ENCODE measurements at regions not wholly inside any gene's neighbourhood (a gene's known extent, or its start where the extent isn't known, plus 50 kb on each side); places are given as distances from the start of the nearest gene placed in this dataset.

- TF ChIP-seq CCDC6 (CRISPR knock-in tag; IDR thresholded peaks at IDR 0.05) (no peak), FOSL2 (CRISPR knock-in tag; IDR thresholded peaks at IDR 0.05) (no peak), NR2F6 (IDR thresholded peaks at IDR 0.05) (no peak), NR2F6 (CRISPR knock-in tag; IDR thresholded peaks at IDR 0.05) (no peak), AGO2 (optimal IDR thresholded peaks at IDR 0.05; ENCODE audit: low read depth, low read length) (no peak), U2AF2 (IDR thresholded peaks at IDR 0.05; ENCODE audit: low read depth, low read length) (no peak), RERE (CRISPR knock-in tag; IDR thresholded peaks at IDR 0.05; ENCODE audit: low read depth) (no peak), TBX3 (IDR thresholded peaks at IDR 0.05; ENCODE audit: borderline replicate concordance) (no peak), ZNF138 (CRISPR knock-in tag; IDR thresholded peaks at IDR 0.05; ENCODE audit: low read depth) (no peak), ZNF670 (CRISPR knock-in tag; IDR thresholded peaks at IDR 0.05; ENCODE audit: borderline replicate concordance) (no peak)
Measured at GRCh38 chr1:25011275-25011674, 81.2 kb upstream of the RUNX3 start (continued).

Measured in HepG2 (cell line).